ENCODE measurements at regions not wholly inside any gene's neighbourhood (a gene's known extent, or its start where the extent isn't known, plus 50 kb on each side); places are given as distances from the start of the nearest gene placed in this dataset.

DNA sequence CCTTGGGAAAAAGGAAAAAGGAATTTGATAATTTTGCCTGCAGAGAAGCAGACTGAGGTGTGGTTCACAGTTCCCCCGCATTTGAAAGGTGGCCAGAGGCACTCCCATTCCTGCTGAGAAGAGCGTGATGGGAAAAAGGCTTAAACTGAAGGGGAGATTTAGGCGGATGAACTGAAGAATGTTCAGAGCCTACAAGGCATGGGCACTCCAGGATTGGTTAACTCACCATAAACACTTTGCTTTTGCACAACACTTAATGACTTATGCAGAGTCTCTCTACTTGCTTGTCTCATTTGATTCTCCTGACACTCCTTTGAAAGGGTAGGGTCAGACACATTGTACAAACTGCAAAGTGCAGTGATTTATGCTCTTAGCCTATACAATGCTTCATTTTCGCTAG is 119.6 kb upstream of the RUNX1 start:
- TF ChIP-seq ZNF780A (CRISPR knock-in tag; IDR thresholded peaks at IDR 0.05): no peak
- TF ChIP-seq, protein P1, sequence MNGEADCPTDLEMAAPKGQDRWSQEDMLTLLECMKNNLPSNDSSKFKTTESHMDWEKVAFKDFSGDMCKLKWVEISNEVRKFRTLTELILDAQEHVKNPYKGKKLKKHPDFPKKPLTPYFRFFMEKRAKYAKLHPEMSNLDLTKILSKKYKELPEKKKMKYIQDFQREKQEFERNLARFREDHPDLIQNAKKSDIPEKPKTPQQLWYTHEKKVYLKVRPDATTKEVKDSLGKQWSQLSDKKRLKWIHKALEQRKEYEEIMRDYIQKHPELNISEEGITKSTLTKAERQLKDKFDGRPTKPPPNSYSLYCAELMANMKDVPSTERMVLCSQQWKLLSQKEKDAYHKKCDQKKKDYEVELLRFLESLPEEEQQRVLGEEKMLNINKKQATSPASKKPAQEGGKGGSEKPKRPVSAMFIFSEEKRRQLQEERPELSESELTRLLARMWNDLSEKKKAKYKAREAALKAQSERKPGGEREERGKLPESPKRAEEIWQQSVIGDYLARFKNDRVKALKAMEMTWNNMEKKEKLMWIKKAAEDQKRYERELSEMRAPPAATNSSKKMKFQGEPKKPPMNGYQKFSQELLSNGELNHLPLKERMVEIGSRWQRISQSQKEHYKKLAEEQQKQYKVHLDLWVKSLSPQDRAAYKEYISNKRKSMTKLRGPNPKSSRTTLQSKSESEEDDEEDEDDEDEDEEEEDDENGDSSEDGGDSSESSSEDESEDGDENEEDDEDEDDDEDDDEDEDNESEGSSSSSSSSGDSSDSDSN (CRISPR knock-in tag; IDR thresholded peaks at IDR 0.05): no peak
- TF ChIP-seq, protein P2, sequence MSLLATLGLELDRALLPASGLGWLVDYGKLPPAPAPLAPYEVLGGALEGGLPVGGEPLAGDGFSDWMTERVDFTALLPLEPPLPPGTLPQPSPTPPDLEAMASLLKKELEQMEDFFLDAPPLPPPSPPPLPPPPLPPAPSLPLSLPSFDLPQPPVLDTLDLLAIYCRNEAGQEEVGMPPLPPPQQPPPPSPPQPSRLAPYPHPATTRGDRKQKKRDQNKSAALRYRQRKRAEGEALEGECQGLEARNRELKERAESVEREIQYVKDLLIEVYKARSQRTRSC (CRISPR knock-in tag; IDR thresholded peaks at IDR 0.05; ENCODE audit: low read depth): no peak
- TF ChIP-seq NR2C2 (CRISPR knock-in tag; IDR thresholded peaks at IDR 0.05; ENCODE audit: borderline replicate concordance): no peak
- no peak for TF ChIP-seq EZH2 (conservative IDR thresholded peaks at IDR 0.05; ENCODE audit: low read depth, low read length)
- no peak for TF ChIP-seq RARG (CRISPR knock-in tag; IDR thresholded peaks at IDR 0.05; ENCODE audit: low read depth)
- no peak for TF ChIP-seq SP1 (IDR thresholded peaks at IDR 0.05)
- TF ChIP-seq SP1 (CRISPR knock-in tag; IDR thresholded peaks at IDR 0.05): no peak
- no peak for TF ChIP-seq SMC3 (IDR thresholded peaks at IDR 0.05; ENCODE audit: low read length)
- TF ChIP-seq, protein P3, sequence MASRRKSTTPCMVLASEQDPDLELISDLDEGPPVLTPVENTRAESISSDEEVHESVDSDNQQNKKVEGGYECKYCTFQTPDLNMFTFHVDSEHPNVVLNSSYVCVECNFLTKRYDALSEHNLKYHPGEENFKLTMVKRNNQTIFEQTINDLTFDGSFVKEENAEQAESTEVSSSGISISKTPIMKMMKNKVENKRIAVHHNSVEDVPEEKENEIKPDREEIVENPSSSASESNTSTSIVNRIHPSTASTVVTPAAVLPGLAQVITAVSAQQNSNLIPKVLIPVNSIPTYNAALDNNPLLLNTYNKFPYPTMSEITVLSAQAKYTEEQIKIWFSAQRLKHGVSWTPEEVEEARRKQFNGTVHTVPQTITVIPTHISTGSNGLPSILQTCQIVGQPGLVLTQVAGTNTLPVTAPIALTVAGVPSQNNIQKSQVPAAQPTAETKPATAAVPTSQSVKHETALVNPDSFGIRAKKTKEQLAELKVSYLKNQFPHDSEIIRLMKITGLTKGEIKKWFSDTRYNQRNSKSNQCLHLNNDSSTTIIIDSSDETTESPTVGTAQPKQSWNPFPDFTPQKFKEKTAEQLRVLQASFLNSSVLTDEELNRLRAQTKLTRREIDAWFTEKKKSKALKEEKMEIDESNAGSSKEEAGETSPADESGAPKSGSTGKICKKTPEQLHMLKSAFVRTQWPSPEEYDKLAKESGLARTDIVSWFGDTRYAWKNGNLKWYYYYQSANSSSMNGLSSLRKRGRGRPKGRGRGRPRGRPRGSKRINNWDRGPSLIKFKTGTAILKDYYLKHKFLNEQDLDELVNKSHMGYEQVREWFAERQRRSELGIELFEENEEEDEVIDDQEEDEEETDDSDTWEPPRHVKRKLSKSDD (CRISPR knock-in tag; IDR thresholded peaks at IDR 0.05; ENCODE audit: low read depth): no peak
- TF ChIP-seq NCOA1 (CRISPR knock-in tag; IDR thresholded peaks at IDR 0.05): no peak

Data from HepG2 (cell line).